HAP-1 (cell line): ENCODE measurements at regions not wholly inside any gene's neighbourhood (a gene's known extent, or its start where the extent isn't known, plus 50 kb on each side); places are given as distances from the start of the nearest gene placed in this dataset.

ENCODE experiments used
- DNase-seq, 2 experiments: peaks; one replicate each; pipeline ENCODE4 v3.0.0-alpha.2; 2016 to 2020; ENCODE audit warnings: low spot score in 2 of 2
- H3K27me3 ChIP-seq: fragments of 250-450 bp; sonication (Bioruptor Pico); 2 replicates; pipeline ENCODE4 v1.5.1; 2020; ENCODE audit warnings: low read depth, mild to moderate bottlenecking, moderate library complexity
- H3K36me3 ChIP-seq: fragments of 250-450 bp; sonication (Bioruptor Pico); replicated peaks from 2 replicates; pipeline ENCODE4 v1.5.1; 2020; ENCODE audit warnings: mild to moderate bottlenecking
- H3K4me1 ChIP-seq: fragments of 250-450 bp; sonication (Bioruptor Pico); 2 replicates; pipeline ENCODE4 v1.5.1; 2020; ENCODE audit warnings: mild to moderate bottlenecking
- H3K4me3 ChIP-seq: fragments of 250-450 bp; sonication (Bioruptor Pico); 2 replicates; pipeline ENCODE4 v1.5.1; 2020; ENCODE audit warnings: mild to moderate bottlenecking, moderate library complexity
- H3K9me3 ChIP-seq: fragments of 250-450 bp; sonication (Bioruptor Pico); 2 replicates; pipeline ENCODE4 v1.5.1; 2020; ENCODE audit warnings: mild to moderate bottlenecking, moderate library complexity
- in situ Hi-C: fragments of 300-500 bp; cut with MboI; formaldehyde crosslinking; loops from 3 replicates; pipeline ENCODE4 v1.14.3; 2020; ENCODE audit warnings: low sequenced_read_pairs, inconsistent platforms, mixed read lengths

GRCh38 chrX:138769918-138770317, 58.4 kb upstream of the FGF13 start:
- H3K36me3 ChIP-seq = no peaks in the 10 kb centered on the region
- DNase-seq = no peak
- H3K4me3 ChIP-seq = no peak overlapping the region
- in situ Hi-C loops = loop anchor here (10.0 kb wide), 1 partner anchor 785 kb away; no protein-coding TSS in a partner anchor
- H3K4me1 ChIP-seq = no peaks in the 10 kb centered on the region
- H3K9me3 ChIP-seq = no peaks in the 10 kb centered on the region
- no peaks in the 10 kb centered on the region for H3K27me3 ChIP-seq

GRCh38 chrX:138765051-138765450, 53.5 kb upstream of the FGF13 start:
- in situ Hi-C loops = no loop called here
- H3K9me3 ChIP-seq = no peaks in the 10 kb centered on the region
- H3K4me3 ChIP-seq = no peak overlapping the region
- H3K27me3 ChIP-seq = no peaks in the 10 kb centered on the region; the same call in 1 of the 2 replicates
- no peaks in the 10 kb centered on the region for H3K36me3 ChIP-seq
- no peak for DNase-seq
- no peaks in the 10 kb centered on the region for H3K4me1 ChIP-seq

GRCh38 chrX:138763761-138764160, 52.2 kb upstream of the FGF13 start:
- Histone ChIP-seq H3K4me3 (no peak overlapping the region), H3K27me3 (no peaks in the 10 kb centered on the region; the same call in 1 of the 2 replicates), H3K9me3 (no peaks in the 10 kb centered on the region), H3K4me1 (no peaks in the 10 kb centered on the region), H3K36me3 (no peaks in the 10 kb centered on the region)
- in situ Hi-C loops = no loop called here
- no peak for DNase-seq

- DNase-seq = no peak
- no peaks in the 10 kb centered on the region for H3K9me3 ChIP-seq
- in situ Hi-C loops = no loop called here
- H3K4me3 ChIP-seq = no peak overlapping the region
- peaks cover 2% of the 10 kb centered on the region; the same call in 1 of the 2 replicates for H3K27me3 ChIP-seq
- no peaks in the 10 kb centered on the region for H3K36me3 ChIP-seq
- H3K4me1 ChIP-seq = no peaks in the 10 kb centered on the region
These were observed 49.9 kb upstream of the FGF13 start for GRCh38 chrX:138761380-138761779.
